Loucy (cell line): ENCODE measurements at regions not wholly inside any gene's neighbourhood (a gene's known extent, or its start where the extent isn't known, plus 50 kb on each side); places are given as distances from the start of the nearest gene placed in this dataset.

Experiments
- H2AFZ ChIP-seq: fragments of 200-600 bp; sonication (generic); 2 replicates; pipeline ENCODE4 v1.6.0; 2016; ENCODE audit warnings: antibody characterized with exemption, mild to moderate bottlenecking, low read length, moderate library complexity
- H3F3A ChIP-seq: fragments of 200-600 bp; 2 replicates; pipeline ENCODE4 v1.6.0; 2016; ENCODE audit warnings: antibody characterized with exemption, low read depth, mild to moderate bottlenecking
- H3K27me3 ChIP-seq: fragments of 200-600 bp; sonication (generic); 2 replicates; pipeline ENCODE4 v1.6.1; 2014; ENCODE audit warnings: low read length, mild to moderate bottlenecking; ENCODE audit not compliant: insufficient read depth, poor library complexity, severe bottlenecking
- H3K36me3 ChIP-seq: fragments of 200-600 bp; sonication (generic); 2 replicates; pipeline ENCODE4 v1.6.1; 2016; ENCODE audit warnings: low read length; ENCODE audit not compliant: insufficient read depth
- H3K4me1 ChIP-seq: fragments of 200-600 bp; sonication (generic); 2 replicates; pipeline ENCODE4 v1.5.1; 2014; ENCODE audit warnings: low read length, mild to moderate bottlenecking; ENCODE audit not compliant: insufficient read depth, poor library complexity, severe bottlenecking
- H3K4me2 ChIP-seq: fragments of 200-600 bp; sonication (generic); 2 replicates; pipeline ENCODE4 v1.6.0; 2014; ENCODE audit warnings: antibody characterized with exemption, low read length, low read depth, mild to moderate bottlenecking; ENCODE audit not compliant: poor library complexity, severe bottlenecking
- H3K4me3 ChIP-seq: fragments of 200-600 bp; sonication (generic); 2 replicates; pipeline ENCODE4 v1.5.1; 2014; ENCODE audit warnings: low read length, mild to moderate bottlenecking, mixed read lengths; ENCODE audit not compliant: poor library complexity, severe bottlenecking
- H3K79me2 ChIP-seq: fragments of 200-600 bp; sonication (generic); 2 replicates; pipeline ENCODE4 v1.6.1; 2014; ENCODE audit warnings: low read length; ENCODE audit not compliant: insufficient read depth
- H3K9ac ChIP-seq: fragments of 200-600 bp; sonication (generic); 2 replicates; pipeline ENCODE4 v1.6.0; 2014; ENCODE audit warnings: mild to moderate bottlenecking, low read depth, low read length, moderate library complexity; ENCODE audit not compliant: poor library complexity, severe bottlenecking
- H3K9me2 ChIP-seq: fragments of 200-600 bp; sonication (generic); replicated peaks from 2 replicates; pipeline ENCODE4 v1.6.1; 2016; ENCODE audit warnings: low read depth, low read length, mixed read lengths
- H3K9me3 ChIP-seq: fragments of 200-600 bp; sonication (generic); 2 replicates; pipeline ENCODE4 v1.6.1; 2014; ENCODE audit warnings: mild to moderate bottlenecking, antibody characterized with exemption, low read length, low read depth; ENCODE audit not compliant: insufficient read depth
- H4K20me1 ChIP-seq: fragments of 200-600 bp; sonication (generic); 2 replicates; pipeline ENCODE4 v1.6.0; 2014; ENCODE audit warnings: antibody characterized with exemption, low read length, mild to moderate bottlenecking; ENCODE audit not compliant: insufficient read depth, poor library complexity, severe bottlenecking
- EZH2phosphoT487 ChIP-seq: fragments of 200-600 bp; IDR thresholded peaks from 2 replicates; pipeline ENCODE4 v1.6.1; 2018; ENCODE audit warnings: antibody characterized with exemption, mild to moderate bottlenecking, moderate library complexity, borderline replicate concordance
- TF ChIP-seq, protein P1 (sequence below): fragments of 200-600 bp; sonication (generic); conservative IDR thresholded peaks from 2 replicates; pipeline ENCODE4 v1.5.1; 2014; ENCODE audit warnings: mild to moderate bottlenecking, antibody characterized with exemption, low read length

DNA sequence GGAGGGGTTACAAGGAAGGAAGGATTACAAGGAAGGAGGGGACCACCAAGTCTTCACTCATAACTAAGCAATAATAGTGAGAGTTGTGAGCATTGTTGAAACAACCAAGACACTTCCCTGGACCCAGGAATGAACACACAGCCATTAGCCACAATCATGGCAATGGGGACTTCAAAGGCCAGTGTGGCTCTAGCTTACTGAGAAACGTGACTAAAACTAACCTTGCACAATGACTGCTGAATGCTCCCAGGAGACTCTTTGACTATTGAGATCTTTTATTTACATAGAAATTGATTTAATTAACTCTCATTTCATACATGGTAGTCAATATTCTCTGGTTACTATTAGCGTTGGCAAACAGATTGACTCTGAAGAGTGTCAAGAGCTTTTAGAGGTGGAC, 263.0 kb upstream of the SOX5 start:
- no peaks in the 10 kb centered on the region for H3K79me2 ChIP-seq
- H3K9me2 ChIP-seq, result no peaks in the 10 kb centered on the region
- H4K20me1 ChIP-seq, result no peaks in the 10 kb centered on the region
- H3K9ac ChIP-seq, result no peak overlapping the region
- TF ChIP-seq EZH2phosphoT487, result no peak
- TF ChIP-seq, protein P1, sequence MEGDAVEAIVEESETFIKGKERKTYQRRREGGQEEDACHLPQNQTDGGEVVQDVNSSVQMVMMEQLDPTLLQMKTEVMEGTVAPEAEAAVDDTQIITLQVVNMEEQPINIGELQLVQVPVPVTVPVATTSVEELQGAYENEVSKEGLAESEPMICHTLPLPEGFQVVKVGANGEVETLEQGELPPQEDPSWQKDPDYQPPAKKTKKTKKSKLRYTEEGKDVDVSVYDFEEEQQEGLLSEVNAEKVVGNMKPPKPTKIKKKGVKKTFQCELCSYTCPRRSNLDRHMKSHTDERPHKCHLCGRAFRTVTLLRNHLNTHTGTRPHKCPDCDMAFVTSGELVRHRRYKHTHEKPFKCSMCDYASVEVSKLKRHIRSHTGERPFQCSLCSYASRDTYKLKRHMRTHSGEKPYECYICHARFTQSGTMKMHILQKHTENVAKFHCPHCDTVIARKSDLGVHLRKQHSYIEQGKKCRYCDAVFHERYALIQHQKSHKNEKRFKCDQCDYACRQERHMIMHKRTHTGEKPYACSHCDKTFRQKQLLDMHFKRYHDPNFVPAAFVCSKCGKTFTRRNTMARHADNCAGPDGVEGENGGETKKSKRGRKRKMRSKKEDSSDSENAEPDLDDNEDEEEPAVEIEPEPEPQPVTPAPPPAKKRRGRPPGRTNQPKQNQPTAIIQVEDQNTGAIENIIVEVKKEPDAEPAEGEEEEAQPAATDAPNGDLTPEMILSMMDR, result no peak
- no peaks in the 10 kb centered on the region for H3K9me3 ChIP-seq
- H3K27me3 ChIP-seq, result no peaks in the 10 kb centered on the region
- H3K36me3 ChIP-seq, result no peaks in the 10 kb centered on the region
- no peaks in the 10 kb centered on the region for H3K4me1 ChIP-seq
- no peak overlapping the region for H3K4me3 ChIP-seq
- no peak overlapping the region for H3K4me2 ChIP-seq
- H3F3A ChIP-seq, result no peaks in the 10 kb centered on the region
- H2AFZ ChIP-seq, result no peak overlapping the region

DNA sequence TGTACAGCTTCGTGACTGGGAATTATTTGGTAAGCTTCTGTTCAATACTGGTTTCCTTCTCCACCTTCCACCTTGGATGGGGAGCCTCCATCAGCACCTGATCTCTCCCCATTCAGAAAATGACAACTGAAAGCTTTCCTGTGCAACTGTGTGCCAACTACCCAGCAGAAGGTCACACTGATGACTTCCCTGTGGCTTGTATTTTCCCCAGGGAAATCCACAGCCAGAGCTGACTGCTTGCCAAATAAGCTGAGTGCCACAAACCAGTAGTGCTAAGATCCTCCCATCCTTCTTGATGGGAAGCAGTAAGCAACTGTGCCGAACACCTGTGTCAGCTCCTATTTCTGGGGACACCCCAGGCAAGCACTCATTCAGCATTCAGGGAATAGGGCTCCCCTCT, 257.2 kb upstream of the SOX5 start:
- TF ChIP-seq EZH2phosphoT487, result no peak
- TF ChIP-seq, protein P1, result no peak
- Histone ChIP-seq H3K9me2 (no peaks in the 10 kb centered on the region), H3K4me3 (no peak overlapping the region), H3K4me2 (no peak overlapping the region), H3K27me3 (no peaks in the 10 kb centered on the region), H3K36me3 (no peaks in the 10 kb centered on the region), H3K79me2 (no peaks in the 10 kb centered on the region), H3F3A (no peaks in the 10 kb centered on the region), H3K9ac (no peak overlapping the region), H4K20me1 (no peaks in the 10 kb centered on the region), H3K9me3 (0 out of 2 replicates have a peak, but pooled peaks cover 5% of the 10 kb centered on the region), H2AFZ (no peak overlapping the region), H3K4me1 (peaks cover 4% of the 10 kb centered on the region)

GRCh38 chr12:24201258-24201970, 251.9 kb upstream of the SOX5 start:
- Histone ChIP-seq H3K9ac (no peak overlapping the region), H3K9me2 (no peaks in the 10 kb centered on the region), H3K4me2 (no peak overlapping the region), H3K4me1 (peaks cover 16% of the 10 kb centered on the region), H3F3A (no peaks in the 10 kb centered on the region), H3K4me3 (no peak overlapping the region), H3K36me3 (no peaks in the 10 kb centered on the region), H2AFZ (no peak overlapping the region), H3K27me3 (no peaks in the 10 kb centered on the region), H3K9me3 (0 out of 2 replicates have a peak, but pooled peaks cover 5% of the 10 kb centered on the region), H3K79me2 (no peaks in the 10 kb centered on the region), H4K20me1 (no peaks in the 10 kb centered on the region)
- TF ChIP-seq, protein P1, result no peak
- no peak for TF ChIP-seq EZH2phosphoT487
